Neural cell (in vitro differentiated cells): ENCODE measurements at regions not wholly inside any gene's neighbourhood (a gene's known extent, or its start where the extent isn't known, plus 50 kb on each side); places are given as distances from the start of the nearest gene placed in this dataset.
A peak's percentile ranks its signal among the peaks of the same experiment; 100 is the strongest.

Source experiments
- H2AFZ ChIP-seq: fragments of 200-600, 300-800 bp; sonication (generic), shearing (Covaris generic); 2 replicates; pipeline ENCODE4 v1.6.0; 2014; ENCODE audit warnings: low read depth, mild to moderate bottlenecking, antibody characterized with exemption, low read length, moderate library complexity
- H3F3A ChIP-seq: fragments of 200-600 bp; shearing (Covaris generic); 2 replicates; pipeline ENCODE4 v1.6.1; 2016; ENCODE audit warnings: mild to moderate bottlenecking, moderate library complexity, mixed read lengths, antibody characterized with exemption, low read length; ENCODE audit not compliant: insufficient read depth, poor library complexity, severe bottlenecking
- H3K27ac ChIP-seq: fragments of 200-600, 300-800 bp; sonication (generic), shearing (Covaris generic); 2 replicates; pipeline ENCODE4 v1.5.1; 2014; ENCODE audit warnings: mild to moderate bottlenecking, low read length, moderate library complexity
- H3K27me3 ChIP-seq: fragments of 300-800, 200-600 bp; sonication (generic), shearing (Covaris generic); 2 replicates; pipeline ENCODE4 v1.6.0; 2014; ENCODE audit warnings: mild to moderate bottlenecking, low read depth, low read length, moderate library complexity; ENCODE audit not compliant: insufficient read depth
- H3K36me3 ChIP-seq: fragments of 300-800, 200-600 bp; sonication (generic), shearing (Covaris generic); 2 replicates; pipeline ENCODE4 v1.5.1; 2014; ENCODE audit warnings: mild to moderate bottlenecking, antibody characterized with exemption, low read length, moderate library complexity; ENCODE audit not compliant: insufficient read depth
- H3K4me2 ChIP-seq: fragments of 300-800, 200-600 bp; sonication (generic), shearing (Covaris generic); 2 replicates; pipeline ENCODE4 v1.6.0; 2014; ENCODE audit warnings: mild to moderate bottlenecking, low read length
- H3K4me3 ChIP-seq: fragments of 300-800, 200-600 bp; sonication (generic), shearing (Covaris generic); 2 replicates; pipeline ENCODE4 v1.5.1; 2014; ENCODE audit warnings: mild to moderate bottlenecking, low read length, moderate library complexity
- H3K79me2 ChIP-seq: fragments of 200-600 bp; shearing (Covaris generic); replicated peaks from 2 replicates; pipeline ENCODE4 v1.6.0; 2014; ENCODE audit warnings: mild to moderate bottlenecking, low read length, moderate library complexity; ENCODE audit not compliant: insufficient read depth
- H3K9ac ChIP-seq: fragments of 300-800, 200-600 bp; sonication (generic), shearing (Covaris generic); 2 replicates; pipeline ENCODE4 v1.6.1; 2016; ENCODE audit warnings: mild to moderate bottlenecking, low read length, mixed read lengths
- H3K9me2 ChIP-seq: fragments of 200-600 bp; shearing (Covaris generic); 2 replicates; pipeline ENCODE4 v1.6.1; 2016; ENCODE audit warnings: mild to moderate bottlenecking, low read length, mixed read lengths; ENCODE audit not compliant: insufficient read depth
- H3K9me3 ChIP-seq: fragments of 200-600, 300-800 bp; sonication (generic), shearing (Covaris generic); 2 replicates; pipeline ENCODE4 v1.6.1; 2016; ENCODE audit warnings: mild to moderate bottlenecking, mixed run types, low read length, moderate library complexity, mixed read lengths
- H4K20me1 ChIP-seq: fragments of 200-600 bp; shearing (Covaris generic); 2 replicates; pipeline ENCODE4 v1.6.1; 2016; ENCODE audit warnings: mild to moderate bottlenecking, mixed run types; ENCODE audit not compliant: insufficient read depth
- CTCF ChIP-seq: fragments of 450-650 bp; IDR thresholded peaks from 2 replicates; pipeline ENCODE4 v1.5.1; 2014; ENCODE audit warnings: antibody characterized with exemption, mild to moderate bottlenecking, moderate library complexity; ENCODE audit not compliant: poor library complexity, severe bottlenecking
- EP300 ChIP-seq: fragments of 450-650 bp; conservative IDR thresholded peaks from 2 replicates; pipeline ENCODE4 v1.6.1; 2014; ENCODE audit warnings: antibody characterized with exemption, mild to moderate bottlenecking, moderate library complexity; ENCODE audit not compliant: poor library complexity, severe bottlenecking
- EZH2 ChIP-seq: fragments of 200-600, 300-800 bp; shearing (Covaris generic), sonication (generic); IDR thresholded peaks from 2 replicates; pipeline ENCODE4 v1.6.1; 2014; ENCODE audit warnings: antibody characterized with exemption, low read length, borderline replicate concordance, mild to moderate bottlenecking; ENCODE audit not compliant: insufficient read depth, poor library complexity, severe bottlenecking
- MXI1 ChIP-seq: fragments of 450-650 bp; conservative IDR thresholded peaks from 2 replicates; pipeline ENCODE4 v1.6.1; 2014; ENCODE audit warnings: antibody characterized with exemption, mild to moderate bottlenecking; ENCODE audit not compliant: poor library complexity, severe bottlenecking
- POLR2AphosphoS5 ChIP-seq: IDR thresholded peaks from 2 replicates; pipeline ENCODE4 v1.6.1; 2012
- RAD21 ChIP-seq: fragments of 450-650 bp; conservative IDR thresholded peaks from 2 replicates; pipeline ENCODE4 v1.6.1; 2014; ENCODE audit warnings: antibody characterized with exemption, mild to moderate bottlenecking, moderate library complexity
- REST ChIP-seq: IDR thresholded peaks from 2 replicates; pipeline ENCODE4 v1.6.1; 2012; ENCODE audit warnings: borderline replicate concordance
- SMC3 ChIP-seq: fragments of 450-650 bp; conservative IDR thresholded peaks from 2 replicates; pipeline ENCODE4 v1.6.1; 2014; ENCODE audit warnings: antibody characterized with exemption, mild to moderate bottlenecking, moderate library complexity; ENCODE audit not compliant: poor library complexity
- TAF1 ChIP-seq: IDR thresholded peaks from 2 replicates; pipeline ENCODE4 v1.6.1; 2012; ENCODE audit warnings: low read depth

DNA sequence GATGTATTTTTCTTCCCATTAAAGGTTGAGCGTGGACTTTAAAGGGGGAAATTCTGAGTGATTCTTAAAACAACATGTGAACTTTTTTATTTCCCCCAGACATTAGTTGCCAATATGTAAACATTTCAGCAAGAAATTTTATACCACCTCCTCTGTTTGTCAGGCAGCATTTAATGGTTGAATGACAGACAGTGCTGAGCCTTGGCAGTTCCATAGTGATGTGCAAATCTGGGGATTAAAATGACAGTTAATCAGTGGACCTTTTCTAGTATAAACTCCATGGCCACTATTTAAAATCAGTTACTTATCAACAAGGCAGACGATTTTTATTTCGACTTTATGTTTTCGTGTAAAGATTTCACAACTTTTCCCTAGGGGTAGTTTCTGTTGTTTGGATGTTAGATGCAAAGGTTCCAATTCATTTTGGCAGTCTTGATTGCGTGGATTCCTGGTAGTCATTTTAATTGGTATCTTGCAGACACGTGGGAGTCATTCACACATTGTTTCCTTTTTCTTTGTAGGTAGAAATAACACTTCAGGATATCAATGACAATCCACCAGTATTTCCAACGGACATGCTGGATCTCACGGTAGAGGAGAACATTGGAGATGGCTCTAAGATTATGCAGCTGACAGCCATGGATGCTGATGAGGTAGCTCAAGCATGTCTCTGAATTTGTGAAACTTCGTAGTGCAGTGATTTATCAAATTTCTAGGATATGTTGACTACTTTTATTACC lies 83.7 kb downstream of the FAT4 start:
- Histone ChIP-seq H3K4me2 (peak overlapping the region; percentile 16), H3K9me2 (no peaks in the 10 kb centered on the region), H2AFZ (no peak overlapping the region), H3K4me3 (peak overlapping the region; percentile 41), H3K9me3 (no peaks in the 10 kb centered on the region), H4K20me1 (no peaks in the 10 kb centered on the region), H3F3A (no peaks in the 10 kb centered on the region), H3K27me3 (no peaks in the 10 kb centered on the region), H3K9ac (no peak overlapping the region), H3K36me3 (no peaks in the 10 kb centered on the region), H3K79me2 (no peaks in the 10 kb centered on the region), H3K27ac (peak overlapping the region; percentile 42)
- TF ChIP-seq POLR2AphosphoS5, result no peak
- TF ChIP-seq SMC3, result no peak
- TF ChIP-seq EZH2, result no peak
- no peak for TF ChIP-seq MXI1
- peak; percentile 78 for TF ChIP-seq EP300
- no peak for TF ChIP-seq TAF1
- no peak for TF ChIP-seq RAD21
- TF ChIP-seq CTCF, result no peak

DNA sequence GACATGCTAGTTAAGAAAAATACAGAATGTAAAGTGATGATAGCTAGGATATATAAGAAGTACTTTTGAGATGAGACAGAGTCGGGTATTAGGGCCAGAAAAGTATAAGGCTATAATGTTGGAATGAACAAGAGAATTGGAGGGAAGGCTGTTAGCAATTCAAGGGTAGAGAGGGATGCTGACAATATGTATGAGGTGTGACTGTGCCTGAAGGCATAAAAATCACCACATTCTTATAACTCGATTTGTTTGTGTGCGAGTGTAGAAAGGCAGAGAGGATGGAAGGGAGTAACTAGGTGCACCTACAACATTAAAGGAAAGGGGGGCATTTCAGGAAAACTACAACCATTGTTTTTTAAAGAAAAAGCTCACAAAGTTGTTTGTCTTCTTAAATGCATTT lies 86.0 kb downstream of the FAT4 start:
- Histone ChIP-seq H3K9ac (no peak overlapping the region), H2AFZ (no peak overlapping the region), H3K4me2 (no peak overlapping the region), H3F3A (no peaks in the 10 kb centered on the region), H3K27me3 (no peaks in the 10 kb centered on the region), H3K9me3 (no peaks in the 10 kb centered on the region), H3K4me3 (no peak overlapping the region), H3K27ac (no peak overlapping the region), H4K20me1 (no peaks in the 10 kb centered on the region), H3K36me3 (no peaks in the 10 kb centered on the region), H3K79me2 (no peaks in the 10 kb centered on the region), H3K9me2 (no peaks in the 10 kb centered on the region)
- TF ChIP-seq REST (no peak), EZH2 (no peak), SMC3 (no peak), RAD21 (no peak), POLR2AphosphoS5 (no peak), CTCF (no peak)
